GM19467 (cell line): ENCODE measurements at regions not wholly inside any gene's neighbourhood (a gene's known extent, or its start where the extent isn't known, plus 50 kb on each side); places are given as distances from the start of the nearest gene placed in this dataset.

Source experiments
- ATAC-seq: cut with Tn5 transposase; IDR thresholded peaks from one replicate; pipeline ENCODE4 v1.9.1; 2021; ENCODE audit warnings: mild to moderate bottlenecking, moderate library complexity; ENCODE audit not compliant: unreplicated experiment

DNA sequence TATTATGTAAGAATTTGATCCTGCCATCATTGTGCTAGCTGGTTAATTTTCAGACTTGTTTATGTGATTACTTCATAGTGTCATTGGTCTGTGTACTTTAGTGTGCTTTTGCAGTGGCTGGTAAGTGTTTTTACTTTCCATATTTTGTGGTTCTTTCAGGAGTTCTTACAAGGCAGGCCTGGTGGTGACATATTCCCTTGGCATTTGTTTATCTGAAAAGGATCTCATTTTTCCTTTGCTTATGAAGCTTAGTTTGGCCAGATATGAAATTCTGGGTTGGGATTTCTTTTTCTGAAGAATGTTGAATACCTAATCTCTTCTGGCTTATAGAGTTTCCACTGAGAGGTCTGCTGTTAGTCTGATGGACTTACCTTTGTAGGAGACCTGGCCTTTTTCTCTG lies 72.8 kb upstream of the MC4R start:
- ATAC-seq, result no peak

GRCh38 chr18:60446821-60447220 lies 74.2 kb upstream of the MC4R start:
- ATAC-seq, result no peak

DNA sequence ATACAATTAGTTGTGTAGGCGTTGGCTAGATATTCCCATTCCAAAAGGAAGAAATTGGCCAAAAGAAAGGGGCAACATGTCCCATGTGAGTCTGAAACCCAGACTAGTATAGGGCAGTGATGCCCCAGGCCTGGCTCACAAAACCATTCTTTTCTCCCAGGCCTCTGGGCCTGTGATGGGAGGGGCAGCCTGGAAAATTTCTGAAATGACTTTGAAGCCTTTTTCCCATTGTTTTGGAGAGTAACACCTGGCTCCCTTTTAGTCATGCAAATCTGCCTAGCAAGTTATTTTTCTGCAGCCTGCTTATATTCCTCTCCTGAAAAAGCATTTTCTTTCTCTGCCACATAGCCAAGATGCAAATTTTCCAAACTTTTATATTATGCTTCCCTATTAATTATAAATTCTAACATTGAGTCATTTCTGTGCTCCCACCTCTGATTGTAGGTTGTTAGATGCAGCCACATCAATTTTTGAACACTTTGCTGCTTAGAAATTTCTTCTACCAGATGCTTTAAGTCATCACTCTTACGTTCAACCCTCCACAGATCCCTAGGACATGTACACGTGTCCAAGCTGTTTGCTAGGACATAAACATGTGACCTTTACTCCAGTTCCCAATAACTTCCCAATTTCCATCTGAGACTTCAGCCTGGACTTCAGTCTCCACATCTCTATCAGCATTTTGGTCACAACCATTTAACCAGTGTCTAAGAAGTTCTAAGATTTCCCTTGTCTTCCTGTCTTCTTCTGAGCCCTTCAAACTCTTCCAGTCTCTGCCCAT lies 76.1 kb upstream of the MC4R start:
- ATAC-seq, result no peak

GRCh38 chr18:60452421-60452820 lies 79.8 kb upstream of the MC4R start:
- no peak for ATAC-seq

DNA sequence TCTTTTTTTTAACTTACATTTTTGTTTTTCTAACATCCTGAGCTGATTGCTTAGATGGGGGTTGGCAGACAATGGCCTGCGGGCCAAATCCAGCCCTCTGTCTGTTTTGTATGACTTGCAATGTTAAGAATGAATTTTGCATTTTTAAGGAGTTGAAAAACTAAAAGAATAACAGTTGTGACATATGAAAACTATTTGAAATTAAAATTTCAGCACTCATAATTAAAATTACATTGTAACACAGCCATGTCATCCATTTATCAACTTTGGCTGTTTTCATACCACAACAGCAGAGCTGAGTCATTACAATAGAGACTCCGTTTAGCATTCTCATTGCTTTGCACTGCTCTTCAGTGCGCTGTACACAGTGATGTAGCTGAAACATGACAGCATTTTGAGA lies 94.1 kb upstream of the MC4R start:
- ATAC-seq, result no peak

GRCh38 chr18:60469387-60470100 lies 97.0 kb upstream of the MC4R start:
- no peak for ATAC-seq

- no peak for ATAC-seq
These were observed 99.1 kb upstream of the MC4R start for GRCh38 chr18:60471652-60472051.

DNA sequence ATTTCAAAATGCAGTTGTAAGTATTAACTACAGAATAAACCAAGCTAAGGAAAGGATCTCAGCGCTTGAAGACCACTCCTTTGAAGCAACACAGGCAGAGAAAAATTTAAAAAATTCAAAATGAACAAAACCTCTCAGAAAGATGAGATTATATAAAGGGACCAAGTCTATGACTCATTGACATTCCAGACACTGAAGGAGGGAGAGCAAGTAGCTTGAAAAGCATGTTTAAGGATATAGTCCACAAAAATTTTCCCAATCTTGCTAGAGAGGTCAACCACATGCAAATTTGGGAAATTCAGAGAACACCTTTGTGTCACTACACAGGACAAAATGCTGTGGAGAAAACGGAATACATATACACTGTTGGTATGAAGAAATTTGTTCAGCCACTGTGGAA lies 112.6 kb upstream of the MC4R start:
- ATAC-seq, result no peak

- no peak for ATAC-seq
These were observed 120.5 kb upstream of the MC4R start for GRCh38 chr18:60493066-60493465.

GRCh38 chr18:60499675-60500074 lies 127.1 kb upstream of the MC4R start:
- ATAC-seq, result no peak

DNA sequence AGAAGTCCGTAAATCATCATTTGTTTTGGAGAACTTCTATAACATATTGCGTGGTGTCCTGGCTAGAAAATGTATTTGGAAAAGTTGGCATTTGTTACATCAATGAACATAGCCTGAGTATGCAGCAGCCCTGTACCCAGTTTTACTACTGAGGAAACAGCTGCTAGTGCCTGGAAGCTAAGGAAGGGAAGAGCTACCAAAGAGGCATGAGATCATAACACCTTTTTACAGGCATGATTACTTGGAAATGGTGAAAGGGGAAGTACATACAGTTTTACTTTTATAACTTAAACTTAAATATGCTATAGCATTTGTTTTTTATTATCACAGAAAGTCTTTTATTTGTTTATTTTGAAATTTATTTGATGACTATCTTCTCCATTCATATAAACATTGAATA lies 128.4 kb upstream of the MC4R start:
- ATAC-seq, result no peak

- ATAC-seq, result no peak
These were observed 130.0 kb upstream of the MC4R start for GRCh38 chr18:60502591-60502990.

GRCh38 chr18:60503199-60503598 lies 130.6 kb upstream of the MC4R start:
- ATAC-seq, result no peak

DNA sequence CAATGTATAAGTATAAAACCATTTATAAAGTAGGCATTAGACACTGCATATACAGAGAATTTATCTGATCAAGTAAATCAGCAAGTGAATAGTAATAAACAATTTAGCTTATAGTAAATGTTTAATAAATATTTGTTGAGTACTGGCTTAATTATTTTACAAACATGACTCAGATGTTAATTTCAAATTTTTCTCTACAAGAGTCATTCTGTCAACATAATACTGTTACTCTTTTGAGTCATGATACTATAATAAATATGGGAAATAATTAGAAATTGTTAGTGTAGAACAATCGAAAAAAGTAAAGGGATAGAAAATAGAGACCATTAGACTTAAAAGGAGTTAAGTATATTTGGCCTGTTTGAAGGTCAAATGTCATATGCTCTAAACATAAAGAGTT lies 133.6 kb upstream of the MC4R start:
- no peak for ATAC-seq

DNA sequence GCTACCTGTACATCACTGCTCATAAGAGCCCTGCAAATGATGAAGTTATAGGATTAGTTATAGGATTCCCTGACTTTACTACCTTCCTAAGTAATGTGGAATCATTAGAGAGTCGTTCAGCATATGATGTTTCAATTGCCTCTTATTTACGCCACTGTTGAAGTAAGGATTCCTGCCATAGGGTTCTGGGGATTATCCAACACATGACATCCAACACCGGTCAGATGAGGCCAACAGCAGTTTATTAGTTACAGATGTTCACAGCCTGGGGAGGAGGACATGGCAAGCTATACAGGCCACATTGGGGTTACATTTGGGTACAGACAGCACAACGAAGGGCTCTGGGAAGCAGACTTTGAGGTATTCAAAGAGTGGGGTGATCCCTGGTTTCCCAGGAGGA lies 134.1 kb upstream of the MC4R start:
- no peak for ATAC-seq

DNA sequence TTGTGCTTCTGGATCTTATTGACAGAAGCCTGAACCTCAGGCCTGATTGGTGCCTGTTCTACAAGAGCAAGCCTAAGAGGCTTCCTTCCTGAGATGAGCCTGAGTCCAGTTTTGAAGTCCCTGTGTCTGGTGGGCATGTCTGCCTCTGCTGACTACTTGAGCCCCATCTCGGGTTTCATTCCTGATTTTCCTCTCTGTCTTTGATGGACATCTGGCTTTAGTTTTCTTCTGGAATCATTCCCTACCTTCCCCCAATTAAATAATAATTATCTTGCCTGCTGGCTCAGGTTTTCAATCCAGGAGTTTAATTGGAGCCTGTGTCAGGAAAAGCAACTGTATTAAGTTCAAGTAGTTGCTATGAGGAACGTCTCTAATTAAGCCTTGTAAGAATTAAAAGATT lies 135.5 kb upstream of the MC4R start:
- ATAC-seq, result no peak

- ATAC-seq, result no peak
These were observed 162.0 kb upstream of the MC4R start for GRCh38 chr18:60534538-60534937.

DNA sequence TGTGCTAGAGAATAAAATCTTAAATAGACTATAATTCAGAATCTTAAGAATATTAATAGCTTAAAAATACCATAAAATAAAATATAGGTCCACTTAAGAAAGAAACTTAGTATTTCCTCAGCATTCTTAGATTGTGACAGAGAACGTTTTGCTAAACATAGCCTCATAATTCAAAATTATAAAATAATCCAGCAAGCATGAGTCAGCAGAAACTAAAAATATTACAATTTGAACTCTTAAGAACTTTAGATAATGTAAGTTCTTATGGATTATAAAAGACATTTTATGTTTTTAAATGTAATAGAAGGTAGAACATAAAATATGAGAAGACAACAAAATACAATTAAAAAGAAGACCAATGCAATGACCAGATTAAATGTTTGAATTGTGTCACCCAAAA lies 164.5 kb upstream of the MC4R start:
- ATAC-seq, result no peak

GRCh38 chr18:60538891-60539290 lies 166.3 kb upstream of the MC4R start:
- no peak for ATAC-seq

DNA sequence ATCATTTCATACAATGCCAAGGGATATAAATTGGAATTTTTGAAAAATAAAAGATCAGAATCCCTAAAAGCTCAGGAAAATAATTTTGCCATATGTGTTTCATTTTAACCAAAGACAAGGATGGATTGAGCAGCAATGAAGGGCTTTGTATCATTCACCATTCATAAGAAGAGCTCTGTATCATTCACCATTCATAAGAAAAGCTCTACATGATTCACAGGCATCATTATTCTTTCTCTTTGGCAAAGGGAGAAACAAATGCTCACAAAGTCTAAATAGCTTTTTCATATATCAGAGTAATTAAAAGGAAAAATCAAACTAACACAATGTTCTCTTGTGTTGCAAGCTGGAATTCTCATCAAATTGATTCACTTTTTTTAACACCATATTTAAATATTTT lies 169.1 kb upstream of the MC4R start:
- no peak for ATAC-seq

- no peak for ATAC-seq
These were observed 171.1 kb upstream of the MC4R start for GRCh38 chr18:60543646-60544045.

- no peak for ATAC-seq
These were observed 176.9 kb upstream of the MC4R start for GRCh38 chr18:60549338-60549960.
